ENCODE measurements at regions not wholly inside any gene's neighbourhood (a gene's known extent, or its start where the extent isn't known, plus 50 kb on each side); places are given as distances from the start of the nearest gene placed in this dataset.

- H4K20me1 ChIP-seq (replicated peaks; ENCODE audit: control insufficient read depth, extremely low read depth, insufficient read depth, low read length), result no peaks in the 10 kb centered on the region
- TF ChIP-seq, protein P1, sequence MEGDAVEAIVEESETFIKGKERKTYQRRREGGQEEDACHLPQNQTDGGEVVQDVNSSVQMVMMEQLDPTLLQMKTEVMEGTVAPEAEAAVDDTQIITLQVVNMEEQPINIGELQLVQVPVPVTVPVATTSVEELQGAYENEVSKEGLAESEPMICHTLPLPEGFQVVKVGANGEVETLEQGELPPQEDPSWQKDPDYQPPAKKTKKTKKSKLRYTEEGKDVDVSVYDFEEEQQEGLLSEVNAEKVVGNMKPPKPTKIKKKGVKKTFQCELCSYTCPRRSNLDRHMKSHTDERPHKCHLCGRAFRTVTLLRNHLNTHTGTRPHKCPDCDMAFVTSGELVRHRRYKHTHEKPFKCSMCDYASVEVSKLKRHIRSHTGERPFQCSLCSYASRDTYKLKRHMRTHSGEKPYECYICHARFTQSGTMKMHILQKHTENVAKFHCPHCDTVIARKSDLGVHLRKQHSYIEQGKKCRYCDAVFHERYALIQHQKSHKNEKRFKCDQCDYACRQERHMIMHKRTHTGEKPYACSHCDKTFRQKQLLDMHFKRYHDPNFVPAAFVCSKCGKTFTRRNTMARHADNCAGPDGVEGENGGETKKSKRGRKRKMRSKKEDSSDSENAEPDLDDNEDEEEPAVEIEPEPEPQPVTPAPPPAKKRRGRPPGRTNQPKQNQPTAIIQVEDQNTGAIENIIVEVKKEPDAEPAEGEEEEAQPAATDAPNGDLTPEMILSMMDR (IDR thresholded peaks at IDR 0.05; ENCODE audit: extremely low read depth in 1 of 2, insufficient read depth in 1 of 2, low read depth in 1 of 2, low read length in 2 of 2), result no peak
- TF ChIP-seq MYC (IDR thresholded peaks at IDR 0.05; ENCODE audit: low read depth, low read length) (no peak), MAX (IDR thresholded peaks at IDR 0.05; ENCODE audit: insufficient read depth, insufficient read length) (no peak), EZH2 (IDR thresholded peaks at IDR 0.05; ENCODE audit: borderline replicate concordance, low read depth, low read length, severe bottlenecking) (no peak), FOS (IDR thresholded peaks at IDR 0.05; ENCODE audit: borderline replicate concordance, insufficient read depth, low read length) (no peak), POLR2AphosphoS5 (IDR thresholded peaks at IDR 0.05; ENCODE audit: insufficient read depth, low read depth, low read length) (no peak), JUN (IDR thresholded peaks at IDR 0.05; ENCODE audit: borderline replicate concordance, insufficient read depth, insufficient read length, low read depth) (no peak), POLR2A (IDR thresholded peaks at IDR 0.05; ENCODE audit: low read depth, low read length) (no peak), GATA2 (IDR thresholded peaks at IDR 0.05; ENCODE audit: insufficient read depth, insufficient read length, low read depth, low read length) (no peak)
- H2AFZ ChIP-seq (ENCODE audit: low read depth, low read length), result no peak overlapping the region
- H3K79me2 ChIP-seq (ENCODE audit: control insufficient read depth, insufficient read depth, low read length), result no peaks in the 10 kb centered on the region
- H3K36me3 ChIP-seq (ENCODE audit: control insufficient read depth in 2 of 2, extremely low read depth in 1 of 2, insufficient read depth in 2 of 2, low read length in 2 of 2), result no peaks in the 10 kb centered on the region
- H3K4me2 ChIP-seq (ENCODE audit: insufficient read depth, low read length), result no peak overlapping the region
- no peaks in the 10 kb centered on the region for H3K9me1 ChIP-seq (replicated peaks; ENCODE audit: control insufficient read depth, extremely low read depth, insufficient read depth, low read length)
- BruUV-seq (replicated peaks), result no TSS peak
- intact Hi-C loops (cut with micrococcal nuclease), result no loop called here
- CTCF ChIA-PET, result no interaction called here
- H3K27me3 ChIP-seq (ENCODE audit: control insufficient read depth in 2 of 2, insufficient read depth in 2 of 2, low read length in 2 of 2), result no peaks in the 10 kb centered on the region
- dilution Hi-C loops (cut with MboI; ENCODE audit: extremely low pct_ligation_motif_present, low sequenced_read_pairs), result no loop called here
- H3K4me3 ChIP-seq (replicated peaks in 1 of 3; ENCODE audit: insufficient read depth in 1 of 3, low read depth in 1 of 3, low read length in 3 of 3), result no peak overlapping the region
- no peak overlapping the region for H3K27ac ChIP-seq (ENCODE audit: insufficient read depth, low read depth, low read length)
- DNase-seq (ENCODE audit: low read depth, low spot score), result no peak
- no peak for FAIRE-seq
- H3K9me3 ChIP-seq (replicated peaks; ENCODE audit: control insufficient read depth, insufficient read depth, low read length), result no peaks in the 10 kb centered on the region
- H3K9ac ChIP-seq (replicated peaks; ENCODE audit: extremely low read depth, insufficient read depth, low read length), result no peak overlapping the region
- POLR2A ChIA-PET, result no interaction called here
- no peaks in the 10 kb centered on the region for H3K4me1 ChIP-seq (ENCODE audit: control insufficient read depth, extremely low read depth, insufficient read depth, low read length)
These were observed 123.9 kb downstream of the ETS2 start for GRCh38 chr21:38929652-38930051.

Data from endothelial cell of umbilical vein (primary cell).